Astrocyte (in vitro differentiated cells and primary cell): ENCODE measurements at regions not wholly inside any gene's neighbourhood (a gene's known extent, or its start where the extent isn't known, plus 50 kb on each side); places are given as distances from the start of the nearest gene placed in this dataset.

Source experiments
- EZH2 ChIP-seq: IDR thresholded peaks from 2 replicates; pipeline ENCODE4 v1.6.1; 2012; ENCODE audit warnings: mild to moderate bottlenecking, low read length, inconsistent platforms; ENCODE audit not compliant: insufficient read depth
- TF ChIP-seq, protein P1 (sequence below): IDR thresholded peaks from 2 replicates; pipeline ENCODE4 v1.5.1; 2011; ENCODE audit warnings: low read depth, mild to moderate bottlenecking, inconsistent platforms, low read length, moderate library complexity; ENCODE audit not compliant: insufficient read depth

DNA sequence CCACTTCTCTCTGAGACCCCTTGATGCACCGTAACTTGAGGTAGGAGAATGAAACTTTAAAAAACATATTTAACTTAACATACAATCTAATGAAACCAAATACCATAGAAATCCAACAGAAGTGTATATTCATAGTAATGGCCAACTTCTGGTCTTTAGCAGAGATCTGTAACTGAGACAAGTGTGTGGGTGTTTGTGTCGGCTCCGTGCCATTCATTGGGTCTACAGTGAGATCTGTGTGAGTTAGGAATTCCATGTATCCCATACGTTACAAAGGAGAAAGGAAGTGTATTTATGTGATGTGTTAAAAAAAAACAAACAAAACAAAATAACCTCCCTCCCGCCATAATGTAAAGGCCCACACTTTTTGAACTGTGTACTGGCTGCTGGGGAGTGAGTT, 348.0 kb upstream of the NR3C2 start:
- TF ChIP-seq, protein P1, sequence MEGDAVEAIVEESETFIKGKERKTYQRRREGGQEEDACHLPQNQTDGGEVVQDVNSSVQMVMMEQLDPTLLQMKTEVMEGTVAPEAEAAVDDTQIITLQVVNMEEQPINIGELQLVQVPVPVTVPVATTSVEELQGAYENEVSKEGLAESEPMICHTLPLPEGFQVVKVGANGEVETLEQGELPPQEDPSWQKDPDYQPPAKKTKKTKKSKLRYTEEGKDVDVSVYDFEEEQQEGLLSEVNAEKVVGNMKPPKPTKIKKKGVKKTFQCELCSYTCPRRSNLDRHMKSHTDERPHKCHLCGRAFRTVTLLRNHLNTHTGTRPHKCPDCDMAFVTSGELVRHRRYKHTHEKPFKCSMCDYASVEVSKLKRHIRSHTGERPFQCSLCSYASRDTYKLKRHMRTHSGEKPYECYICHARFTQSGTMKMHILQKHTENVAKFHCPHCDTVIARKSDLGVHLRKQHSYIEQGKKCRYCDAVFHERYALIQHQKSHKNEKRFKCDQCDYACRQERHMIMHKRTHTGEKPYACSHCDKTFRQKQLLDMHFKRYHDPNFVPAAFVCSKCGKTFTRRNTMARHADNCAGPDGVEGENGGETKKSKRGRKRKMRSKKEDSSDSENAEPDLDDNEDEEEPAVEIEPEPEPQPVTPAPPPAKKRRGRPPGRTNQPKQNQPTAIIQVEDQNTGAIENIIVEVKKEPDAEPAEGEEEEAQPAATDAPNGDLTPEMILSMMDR = no peak
- no peak for TF ChIP-seq EZH2
